RWPE1 (cell line): ENCODE measurements at regions not wholly inside any gene's neighbourhood (a gene's known extent, or its start where the extent isn't known, plus 50 kb on each side); places are given as distances from the start of the nearest gene placed in this dataset.

Experiments
- CTCF ChIA-PET: fragments of 350-600 bp; sonication (Branson Sonifier 250); formaldehyde crosslinking; extraction: SDS; loops from one replicate; lab custom pipeline; 2021; lab: Yijun Ruan, JAX
- POLR2A ChIA-PET: fragments of 400-600 bp; formaldehyde crosslinking; extraction: SDS; loops from one replicate; lab custom pipeline; 2020; ENCODE audit warnings: antibody characterized with exemption; ENCODE audit not compliant: low non-redundant PET; lab: Yijun Ruan, JAX
- DNase-seq: peaks from one replicate; pipeline ENCODE4 v3.0.0; 2012; ENCODE audit warnings: low spot score
- H3K27ac ChIP-seq: fragments of 450-650 bp; 2 replicates; pipeline ENCODE4 v1.5.1; 2017
- TF ChIP-seq, protein P1 (sequence below): fragments of 450-650 bp; conservative IDR thresholded peaks from 2 replicates; pipeline ENCODE4 v1.5.1; 2017; ENCODE audit warnings: low read depth, mild to moderate bottlenecking

DNA sequence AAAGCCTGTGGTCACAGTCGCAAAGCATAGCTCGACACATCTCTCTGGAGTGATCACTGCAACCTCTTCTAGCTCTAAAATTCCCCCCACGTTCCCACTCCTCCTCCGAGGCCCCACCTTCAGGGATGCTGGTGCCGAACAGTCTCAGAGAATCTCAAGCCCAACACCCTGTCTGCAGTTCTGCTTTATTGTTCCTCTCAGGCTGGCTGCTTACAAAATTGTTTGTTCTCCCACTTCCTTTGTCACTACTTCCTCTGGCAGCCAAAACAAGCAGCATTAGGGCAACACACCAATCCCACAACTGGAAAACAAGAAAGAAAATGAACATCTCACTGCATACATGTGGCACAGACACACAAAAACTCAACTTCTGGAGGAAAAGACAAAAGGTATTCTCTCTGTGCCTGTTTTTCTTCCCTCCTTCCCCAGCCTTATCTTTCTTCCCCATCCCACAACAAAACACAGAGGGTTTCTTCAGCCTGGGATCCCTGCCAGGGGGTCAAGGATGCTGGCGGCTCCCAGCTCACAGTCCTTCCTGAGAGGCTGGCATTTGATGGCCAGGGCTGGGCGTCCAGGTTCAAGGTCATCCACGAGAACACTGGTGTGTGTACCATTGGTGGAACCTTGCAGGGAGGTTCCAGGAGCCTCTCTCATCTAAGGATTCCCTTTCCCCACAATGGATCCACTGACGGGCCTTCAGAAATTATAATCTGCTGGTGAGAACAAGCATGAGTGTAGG, 108.4 kb downstream of the TMCO5A start:
- DNase-seq, result no peak
- ChIA-PET CTCF (no interaction called here), POLR2A (no interaction called here)
- H3K27ac ChIP-seq, result no peak overlapping the region
- TF ChIP-seq, protein P1, sequence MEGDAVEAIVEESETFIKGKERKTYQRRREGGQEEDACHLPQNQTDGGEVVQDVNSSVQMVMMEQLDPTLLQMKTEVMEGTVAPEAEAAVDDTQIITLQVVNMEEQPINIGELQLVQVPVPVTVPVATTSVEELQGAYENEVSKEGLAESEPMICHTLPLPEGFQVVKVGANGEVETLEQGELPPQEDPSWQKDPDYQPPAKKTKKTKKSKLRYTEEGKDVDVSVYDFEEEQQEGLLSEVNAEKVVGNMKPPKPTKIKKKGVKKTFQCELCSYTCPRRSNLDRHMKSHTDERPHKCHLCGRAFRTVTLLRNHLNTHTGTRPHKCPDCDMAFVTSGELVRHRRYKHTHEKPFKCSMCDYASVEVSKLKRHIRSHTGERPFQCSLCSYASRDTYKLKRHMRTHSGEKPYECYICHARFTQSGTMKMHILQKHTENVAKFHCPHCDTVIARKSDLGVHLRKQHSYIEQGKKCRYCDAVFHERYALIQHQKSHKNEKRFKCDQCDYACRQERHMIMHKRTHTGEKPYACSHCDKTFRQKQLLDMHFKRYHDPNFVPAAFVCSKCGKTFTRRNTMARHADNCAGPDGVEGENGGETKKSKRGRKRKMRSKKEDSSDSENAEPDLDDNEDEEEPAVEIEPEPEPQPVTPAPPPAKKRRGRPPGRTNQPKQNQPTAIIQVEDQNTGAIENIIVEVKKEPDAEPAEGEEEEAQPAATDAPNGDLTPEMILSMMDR, result no peak

DNA sequence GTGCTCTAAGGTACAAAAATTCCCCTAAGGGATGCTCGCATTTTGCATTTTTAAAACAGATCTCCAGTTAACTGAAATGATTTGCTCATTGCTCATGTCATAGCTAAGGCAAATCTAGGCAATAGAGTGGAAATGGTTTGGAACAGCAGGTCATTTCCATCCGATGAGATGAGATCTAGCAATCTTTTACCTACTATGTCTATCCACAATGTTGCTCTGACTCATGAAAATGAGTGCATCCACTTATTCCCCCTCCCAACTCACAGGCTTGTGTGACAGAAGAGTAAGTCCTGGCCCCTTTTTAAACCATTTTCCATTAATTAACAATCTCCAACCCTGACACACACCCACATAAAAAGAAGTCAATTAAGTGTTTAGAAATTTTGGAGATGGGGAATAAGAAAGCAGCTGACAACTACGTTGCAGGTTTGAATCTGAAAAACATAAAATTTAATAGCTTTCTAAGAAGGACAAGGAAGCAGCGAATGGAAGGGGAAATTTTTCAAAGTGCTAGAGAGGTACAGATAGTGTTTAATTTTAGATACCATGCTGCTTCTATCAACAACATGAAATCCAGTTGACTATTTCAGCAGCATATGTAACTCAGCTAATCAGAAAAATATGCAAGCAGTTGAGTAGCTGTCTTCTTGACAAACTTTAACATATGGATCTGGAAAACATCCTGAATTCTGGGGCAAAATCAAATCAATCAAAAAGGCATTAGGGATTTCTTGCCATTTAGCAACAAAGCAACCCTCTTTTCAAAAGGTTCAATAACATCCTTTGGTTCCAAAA, 112.0 kb downstream of the TMCO5A start:
- TF ChIP-seq, protein P1, result no peak
- CTCF ChIA-PET, result interaction anchor here (0.6 kb wide), 1 partner anchor 26 kb away, joined by 5 read pairs; no protein-coding TSS in a partner anchor
- DNase-seq, result no peak
- H3K27ac ChIP-seq, result no peak overlapping the region
- POLR2A ChIA-PET, result no interaction called here

DNA sequence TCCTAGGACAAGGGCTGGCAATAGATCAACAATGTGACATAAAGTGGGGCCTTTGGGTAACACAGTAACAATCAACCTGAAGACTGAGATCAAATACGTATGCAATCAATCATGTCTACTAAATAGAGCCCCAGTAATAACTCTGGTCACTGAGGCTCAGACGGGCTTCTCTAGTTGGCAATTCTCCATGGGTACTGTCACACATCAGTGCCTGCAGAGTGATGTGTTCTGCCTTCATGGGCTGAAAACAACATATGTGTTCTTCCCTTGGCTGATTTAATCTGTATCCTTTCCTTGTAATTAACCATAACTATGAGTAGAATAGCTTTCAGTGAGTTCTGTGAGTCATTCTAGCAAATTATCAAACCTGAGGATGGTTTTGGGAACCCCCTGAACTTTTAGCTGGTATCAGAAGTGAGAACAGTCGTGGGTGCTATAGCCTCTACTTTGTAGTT, 113.6 kb downstream of the TMCO5A start:
- ChIA-PET CTCF (interaction anchor here (0.6 kb wide), 1 partner anchor 275 kb away, joined by 5 read pairs; no protein-coding TSS in a partner anchor), POLR2A (no interaction called here)
- DNase-seq, result no peak
- TF ChIP-seq, protein P1, result no peak
- no peak overlapping the region for H3K27ac ChIP-seq

DNA sequence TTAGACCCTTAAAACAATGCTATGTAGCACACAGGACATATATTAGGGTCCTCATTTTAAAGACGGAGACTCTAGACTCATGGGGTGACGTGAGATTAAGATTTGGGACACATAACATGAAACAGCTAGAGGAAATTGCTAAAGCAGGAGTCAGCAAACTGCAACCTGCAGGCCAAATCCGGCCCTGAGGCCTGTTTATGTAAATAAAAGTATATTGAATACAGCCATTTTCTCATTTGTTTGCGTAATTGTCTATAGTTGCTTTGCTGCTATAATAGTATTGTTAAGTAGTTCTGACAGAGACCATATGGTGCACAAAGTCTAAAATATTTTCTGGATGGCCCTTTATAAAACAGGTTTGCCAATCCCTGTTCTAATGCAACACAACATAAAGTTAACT, 115.5 kb downstream of the TMCO5A start:
- no peak overlapping the region for H3K27ac ChIP-seq
- TF ChIP-seq, protein P1, result no peak
- ChIA-PET POLR2A (no interaction called here), CTCF (no interaction called here)
- no peak for DNase-seq

DNA sequence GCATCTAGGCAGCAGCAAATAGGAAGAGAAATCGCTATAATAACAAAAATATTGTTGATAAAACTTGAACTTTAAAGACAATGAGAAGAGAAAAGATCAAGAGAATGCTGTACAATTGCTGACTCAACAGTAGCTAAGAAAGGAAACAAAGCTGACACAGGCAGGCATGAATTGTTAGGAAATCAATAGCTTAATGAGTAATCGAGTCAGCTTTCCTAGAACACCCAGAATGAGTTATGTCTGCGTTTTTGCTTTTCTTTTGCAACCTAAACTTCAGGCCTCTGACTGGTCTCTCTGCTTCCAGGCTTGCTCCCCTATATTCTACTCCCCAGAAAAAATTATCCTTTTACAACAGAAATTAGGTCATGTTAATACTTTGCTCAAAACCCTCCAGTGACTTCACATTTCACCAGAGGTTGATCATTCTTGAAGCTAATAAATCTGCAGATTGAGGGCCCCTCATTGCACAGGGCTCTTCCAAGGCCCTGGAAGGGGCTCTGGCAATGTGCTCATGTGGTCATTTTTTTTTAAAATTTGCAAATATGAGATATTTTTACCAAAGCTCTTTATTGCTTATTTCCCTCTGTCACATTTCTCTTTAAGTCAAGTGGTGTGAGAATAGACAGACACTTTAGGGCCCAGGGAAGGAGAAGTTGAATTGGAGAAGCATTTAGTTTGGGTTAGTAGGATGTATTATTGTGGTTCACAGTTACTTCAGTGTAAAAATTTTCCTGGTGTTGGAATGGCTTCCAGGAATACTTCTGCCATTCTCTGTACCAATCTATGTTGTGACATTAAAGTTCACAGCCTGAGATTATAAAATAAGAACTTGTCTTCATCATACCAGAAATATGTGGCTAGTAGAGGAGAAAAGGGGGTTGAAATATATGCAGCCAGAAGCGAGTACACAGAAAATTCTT, 116.3 kb downstream of the TMCO5A start:
- TF ChIP-seq, protein P1, result no peak
- DNase-seq, result peak; percentile 80
- CTCF ChIA-PET, result interaction anchor here (1.1 kb wide), 1 partner anchor 11 kb away, joined by 3 read pairs; no protein-coding TSS in a partner anchor
- no peak overlapping the region for H3K27ac ChIP-seq
- POLR2A ChIA-PET, result no interaction called here
